Astrocyte (in vitro differentiated cells and primary cell): ENCODE measurements at regions not wholly inside any gene's neighbourhood (a gene's known extent, or its start where the extent isn't known, plus 50 kb on each side); places are given as distances from the start of the nearest gene placed in this dataset.

ENCODE experiments used
- DNase-seq: peaks from one replicate; pipeline ENCODE4 v3.0.0-alpha.2; 2010; ENCODE audit warnings: low read depth
- FAIRE-seq: peaks from 2 replicates; lab custom pipeline; 2011; peaks lifted over from hg19 to GRCh38; lab: Jason Lieb, UNC
- H2AFZ ChIP-seq: 2 replicates; pipeline ENCODE4 v1.6.0; 2012; ENCODE audit warnings: low read depth, low read length, inconsistent platforms
- H3K27ac ChIP-seq: 2 replicates; pipeline ENCODE4 v1.5.1; 2011; ENCODE audit warnings: low read depth, low read length, inconsistent platforms
- H3K27me3 ChIP-seq: 2 replicates; pipeline ENCODE4 v1.6.0; 2011; ENCODE audit warnings: low read length, inconsistent platforms; ENCODE audit not compliant: insufficient read depth
- H3K36me3 ChIP-seq: 2 replicates; pipeline ENCODE4 v1.5.1; 2011; ENCODE audit warnings: low read length, inconsistent platforms; ENCODE audit not compliant: insufficient read depth
- H3K4me1 ChIP-seq: 2 replicates; pipeline ENCODE4 v1.5.1; 2011; ENCODE audit warnings: low read length, inconsistent platforms; ENCODE audit not compliant: insufficient read depth
- H3K4me2 ChIP-seq: 2 replicates; pipeline ENCODE4 v1.6.0; 2012; ENCODE audit warnings: low read length, inconsistent platforms
- H3K4me3 ChIP-seq: 2 replicates; pipeline ENCODE4 v1.5.1; 2011; ENCODE audit warnings: low read depth, mild to moderate bottlenecking, low read length, inconsistent platforms; ENCODE audit not compliant: insufficient read depth
- H3K79me2 ChIP-seq: 2 replicates; pipeline ENCODE4 v1.6.0; 2012; ENCODE audit warnings: mild to moderate bottlenecking, low read length, inconsistent platforms; ENCODE audit not compliant: insufficient read depth
- H3K9ac ChIP-seq: 2 replicates; pipeline ENCODE4 v1.6.0; 2012; ENCODE audit warnings: mild to moderate bottlenecking, low read length, inconsistent platforms
- H3K9me3 ChIP-seq: 2 replicates; pipeline ENCODE4 v1.5.1; 2012; ENCODE audit warnings: low read depth, mild to moderate bottlenecking, low read length, inconsistent platforms; ENCODE audit not compliant: insufficient read depth
- H4K20me1 ChIP-seq: 2 replicates; pipeline ENCODE4 v1.6.0; 2012; ENCODE audit warnings: low read length, inconsistent platforms; ENCODE audit not compliant: insufficient read depth
- H3K27ac Mint-ChIP-seq: one replicate; pipeline ENCODE4 v1.8.0; 2021; ENCODE audit warnings: mild to moderate bottlenecking, mixed read lengths; ENCODE audit not compliant: unreplicated experiment
- H3K27me3 Mint-ChIP-seq: one replicate; pipeline ENCODE4 v1.8.0; 2021; ENCODE audit warnings: low read depth, mixed read lengths; ENCODE audit not compliant: unreplicated experiment
- H3K36me3 Mint-ChIP-seq: one replicate; pipeline ENCODE4 v1.8.0; 2021; ENCODE audit warnings: low read depth, mixed read lengths; ENCODE audit not compliant: unreplicated experiment
- H3K4me1 Mint-ChIP-seq: one replicate; pipeline ENCODE4 v1.8.0; 2021; ENCODE audit warnings: low read depth, mixed read lengths; ENCODE audit not compliant: unreplicated experiment
- H3K4me3 Mint-ChIP-seq: one replicate; pipeline ENCODE4 v1.8.0; 2021; ENCODE audit warnings: mild to moderate bottlenecking, moderate library complexity, mixed read lengths; ENCODE audit not compliant: unreplicated experiment
- H3K9me3 Mint-ChIP-seq: one replicate; pipeline ENCODE4 v1.8.0; 2021; ENCODE audit warnings: mild to moderate bottlenecking, mixed read lengths; ENCODE audit not compliant: unreplicated experiment
- EZH2 ChIP-seq: IDR thresholded peaks from 2 replicates; pipeline ENCODE4 v1.6.1; 2012; ENCODE audit warnings: mild to moderate bottlenecking, low read length, inconsistent platforms; ENCODE audit not compliant: insufficient read depth
- TF ChIP-seq, protein P1 (sequence below): IDR thresholded peaks from 2 replicates; pipeline ENCODE4 v1.5.1; 2011; ENCODE audit warnings: low read depth, mild to moderate bottlenecking, inconsistent platforms, low read length, moderate library complexity; ENCODE audit not compliant: insufficient read depth

DNA sequence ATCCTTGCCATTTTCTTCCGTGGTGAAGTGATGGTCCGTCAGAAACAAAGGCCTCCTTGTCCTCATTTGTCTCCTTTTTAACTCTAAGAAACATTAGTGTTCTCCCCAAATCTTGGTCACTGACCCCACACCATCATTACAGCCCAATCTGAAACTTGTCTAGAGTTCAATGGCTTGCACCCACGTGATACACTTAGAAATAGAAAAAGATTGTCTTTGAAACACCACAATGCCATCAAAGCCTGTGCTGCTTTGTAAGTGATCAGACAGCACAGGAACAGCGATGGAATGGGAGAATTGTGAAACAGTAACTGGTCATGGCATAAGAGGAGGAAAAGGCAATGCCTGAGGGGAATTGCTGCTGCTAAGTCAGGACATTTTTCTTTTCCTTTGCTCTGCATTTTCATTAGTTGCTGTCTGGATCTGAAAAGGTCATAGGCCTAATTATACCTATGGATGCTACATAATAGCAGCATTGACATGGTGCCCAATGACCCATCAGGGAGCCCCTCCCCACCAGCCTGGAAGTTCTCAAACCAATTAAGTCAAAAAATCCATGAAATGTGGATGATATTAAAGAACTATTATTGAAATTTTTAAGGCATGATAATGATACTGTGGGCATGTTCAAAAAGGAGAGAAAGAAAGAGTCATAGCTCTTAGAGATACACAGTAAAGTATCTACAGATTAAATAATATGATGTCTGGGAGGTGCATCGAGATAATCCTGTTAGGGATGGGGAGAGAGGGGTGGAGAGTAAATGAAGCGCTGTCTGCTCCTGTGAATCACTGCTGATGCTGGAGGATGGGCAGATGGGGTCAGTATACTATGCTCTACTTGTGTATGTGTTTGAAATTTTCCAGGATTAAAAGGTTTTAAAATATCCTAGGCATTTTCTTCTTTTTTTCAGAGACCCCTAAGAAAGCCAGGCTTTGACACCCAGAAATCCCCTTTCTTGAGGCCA is 83.6 kb downstream of the ENC1 start:
- Histone ChIP-seq H3K4me3 (no peak overlapping the region), H3K4me1 (peaks cover 5% of the 10 kb centered on the region), H3K27me3 (no peaks in the 10 kb centered on the region), H3K27ac (no peak overlapping the region), H3K9me3 (no peaks in the 10 kb centered on the region), H3K9ac (no peak overlapping the region), H3K4me2 (no peak overlapping the region), H3K79me2 (no peaks in the 10 kb centered on the region), H2AFZ (no peak overlapping the region), H4K20me1 (no peaks in the 10 kb centered on the region), H3K36me3 (no peaks in the 10 kb centered on the region)
- no peak for TF ChIP-seq EZH2
- TF ChIP-seq, protein P1, sequence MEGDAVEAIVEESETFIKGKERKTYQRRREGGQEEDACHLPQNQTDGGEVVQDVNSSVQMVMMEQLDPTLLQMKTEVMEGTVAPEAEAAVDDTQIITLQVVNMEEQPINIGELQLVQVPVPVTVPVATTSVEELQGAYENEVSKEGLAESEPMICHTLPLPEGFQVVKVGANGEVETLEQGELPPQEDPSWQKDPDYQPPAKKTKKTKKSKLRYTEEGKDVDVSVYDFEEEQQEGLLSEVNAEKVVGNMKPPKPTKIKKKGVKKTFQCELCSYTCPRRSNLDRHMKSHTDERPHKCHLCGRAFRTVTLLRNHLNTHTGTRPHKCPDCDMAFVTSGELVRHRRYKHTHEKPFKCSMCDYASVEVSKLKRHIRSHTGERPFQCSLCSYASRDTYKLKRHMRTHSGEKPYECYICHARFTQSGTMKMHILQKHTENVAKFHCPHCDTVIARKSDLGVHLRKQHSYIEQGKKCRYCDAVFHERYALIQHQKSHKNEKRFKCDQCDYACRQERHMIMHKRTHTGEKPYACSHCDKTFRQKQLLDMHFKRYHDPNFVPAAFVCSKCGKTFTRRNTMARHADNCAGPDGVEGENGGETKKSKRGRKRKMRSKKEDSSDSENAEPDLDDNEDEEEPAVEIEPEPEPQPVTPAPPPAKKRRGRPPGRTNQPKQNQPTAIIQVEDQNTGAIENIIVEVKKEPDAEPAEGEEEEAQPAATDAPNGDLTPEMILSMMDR, result no peak
- no peaks in the 10 kb centered on the region for H3K9me3 Mint-ChIP-seq
- no peak overlapping the region for H3K4me3 Mint-ChIP-seq
- FAIRE-seq (no peak), DNase-seq (no peak)
- H3K4me1 Mint-ChIP-seq, result peaks cover 30% of the 10 kb centered on the region
- H3K27me3 Mint-ChIP-seq, result no peaks in the 10 kb centered on the region
- H3K36me3 Mint-ChIP-seq, result no peaks in the 10 kb centered on the region
- peak overlapping the region; percentile 59 for H3K27ac Mint-ChIP-seq

DNA sequence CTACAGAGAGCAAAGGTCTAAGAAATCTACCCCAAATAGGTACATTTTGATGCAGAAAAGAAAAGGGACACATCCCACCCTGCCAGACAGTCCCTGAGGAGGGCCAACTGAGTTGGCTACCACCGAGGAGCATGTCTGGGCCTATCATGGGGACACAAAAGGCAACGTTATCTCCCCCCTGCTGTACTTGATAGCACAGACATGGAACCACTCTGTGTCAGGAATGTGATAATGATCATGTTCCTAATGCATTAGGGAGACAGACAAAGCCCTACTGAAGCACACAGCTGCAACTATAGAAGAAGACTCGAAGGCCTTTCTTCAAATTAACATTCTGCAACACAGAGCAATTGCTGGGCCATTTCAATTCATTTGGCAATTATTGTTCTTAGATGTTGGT is 84.5 kb downstream of the ENC1 start:
- Histone ChIP-seq H2AFZ (no peak overlapping the region), H3K27ac (no peak overlapping the region), H4K20me1 (no peaks in the 10 kb centered on the region), H3K9me3 (no peaks in the 10 kb centered on the region), H3K79me2 (no peaks in the 10 kb centered on the region), H3K4me2 (no peak overlapping the region), H3K36me3 (no peaks in the 10 kb centered on the region), H3K4me1 (peaks cover 6% of the 10 kb centered on the region), H3K9ac (no peak overlapping the region), H3K4me3 (no peak overlapping the region), H3K27me3 (no peaks in the 10 kb centered on the region)
- no peak overlapping the region for H3K27ac Mint-ChIP-seq
- DNase-seq (no peak), FAIRE-seq (no peak)
- TF ChIP-seq EZH2, result no peak
- TF ChIP-seq, protein P1, result no peak
- H3K27me3 Mint-ChIP-seq, result no peaks in the 10 kb centered on the region
- H3K9me3 Mint-ChIP-seq, result no peaks in the 10 kb centered on the region
- H3K4me1 Mint-ChIP-seq, result peaks cover 36% of the 10 kb centered on the region
- no peaks in the 10 kb centered on the region for H3K36me3 Mint-ChIP-seq
- no peak overlapping the region for H3K4me3 Mint-ChIP-seq

DNA sequence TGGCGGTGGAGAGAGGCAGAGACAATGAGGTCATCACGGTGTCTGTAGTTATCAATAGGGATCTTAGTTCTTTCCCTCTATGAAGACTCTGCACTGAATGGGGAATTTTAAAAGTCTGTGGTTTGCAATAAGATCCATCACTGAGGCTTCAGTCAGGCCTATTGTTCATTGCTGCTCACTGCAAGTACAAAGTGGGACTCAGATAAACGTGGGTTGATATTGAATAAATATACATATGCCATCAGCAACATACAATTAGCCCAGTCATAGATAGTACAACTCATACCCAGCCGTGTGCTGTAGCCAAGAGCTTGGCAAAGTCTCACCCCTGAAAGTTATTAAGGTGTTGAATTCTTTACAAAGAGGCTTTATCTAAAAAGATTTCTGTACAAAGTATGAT is 88.4 kb downstream of the ENC1 start:
- H3K4me2 ChIP-seq, result no peak overlapping the region
- TF ChIP-seq EZH2, result no peak
- TF ChIP-seq, protein P1, result no peak
- Mint-ChIP-seq H3K4me3 (no peak overlapping the region), H3K9me3 (no peaks in the 10 kb centered on the region), H3K27ac (peak overlapping the region; percentile 80), H3K36me3 (no peaks in the 10 kb centered on the region), H3K4me1 (peaks cover 17% of the 10 kb centered on the region), H3K27me3 (no peaks in the 10 kb centered on the region)
- H3K27me3 ChIP-seq, result no peaks in the 10 kb centered on the region
- peaks cover 6% of the 10 kb centered on the region for H3K4me1 ChIP-seq
- no peaks in the 10 kb centered on the region for H3K9me3 ChIP-seq
- no peaks in the 10 kb centered on the region for H3K36me3 ChIP-seq
- no peaks in the 10 kb centered on the region for H4K20me1 ChIP-seq
- H3K4me3 ChIP-seq, result no peak overlapping the region
- no peak overlapping the region for H3K27ac ChIP-seq
- H2AFZ ChIP-seq, result no peak overlapping the region
- H3K9ac ChIP-seq, result no peak overlapping the region
- peak; percentile 87 for DNase-seq
- no peak for FAIRE-seq
- no peaks in the 10 kb centered on the region for H3K79me2 ChIP-seq
